Left ventricle myocardium superior (tissue), 1 donor: ENCODE measurements at regions not wholly inside any gene's neighbourhood (a gene's known extent, or its start where the extent isn't known, plus 50 kb on each side); places are given as distances from the start of the nearest gene placed in this dataset.
"Not testable (repeated sequence)": the region's sequence is repeated elsewhere in the genome, so short reads cannot be mapped to it uniquely, and the experiment has no call there.

Experiments used
- ATAC-seq: fragments of 200-7000 bp; cut with Tn5 transposase; one replicate; pipeline ENCODE4 v1.9.1; 2020; ENCODE audit warnings: mild to moderate bottlenecking, moderate library complexity
- DNase-seq: peaks from one replicate; pipeline ENCODE4 v3.0.0-alpha.2; 2020
- intact Hi-C: fragments of 100-400 bp; cut with micrococcal nuclease; formaldehyde crosslinking; loops from one replicate; pipeline ENCODE4 v1.11.0; 2022
- donor health status: DM: no; HTN: yes; CAD: no; lungs with severe emphysema.

GRCh38 chr11:122413677-122414076, 241.8 kb upstream of the UBASH3B start:
- no peak for ATAC-seq
- intact Hi-C loops, result no loop called here
- DNase-seq, result no peak

DNA sequence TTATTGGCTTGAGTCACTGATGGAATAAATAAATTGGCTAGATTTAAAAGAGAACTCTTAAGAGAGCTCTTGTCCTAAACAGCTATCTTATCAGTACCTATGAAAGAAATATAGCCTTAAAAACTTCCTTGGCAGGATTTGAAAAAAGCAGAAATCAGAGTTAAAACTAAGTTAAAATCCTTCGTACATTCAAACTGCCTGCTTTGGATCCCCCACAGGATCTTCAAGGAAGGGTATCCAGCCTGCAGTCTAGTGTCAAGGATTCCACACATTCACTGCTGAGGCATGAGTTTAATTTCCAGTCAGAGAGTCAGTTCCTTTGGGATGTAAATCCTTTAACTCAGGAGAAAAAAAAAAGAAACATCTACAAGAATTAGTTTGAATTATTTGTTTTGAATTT, 242.9 kb upstream of the UBASH3B start:
- no peak for DNase-seq
- intact Hi-C loops, result no loop called here
- ATAC-seq, result no peak

DNA sequence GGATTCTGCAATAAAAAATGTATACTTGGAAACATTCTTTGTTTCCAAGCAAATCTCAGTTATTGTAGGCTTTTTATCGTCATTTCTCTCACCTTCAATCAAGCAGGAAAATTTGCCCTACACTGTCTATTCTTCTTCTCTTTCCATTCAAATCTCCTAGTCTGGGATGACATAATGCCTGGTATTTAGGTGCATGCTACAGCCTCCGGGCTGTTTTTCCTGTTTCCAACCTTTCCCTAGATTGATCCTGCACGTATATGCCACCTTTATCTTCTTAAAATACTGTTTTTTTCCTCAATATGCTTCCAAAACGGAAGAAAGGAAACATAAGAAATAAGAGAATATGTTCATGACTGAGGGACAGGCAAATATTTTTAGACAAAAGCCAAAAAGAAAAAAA, 249.1 kb upstream of the UBASH3B start:
- intact Hi-C loops, result no loop called here
- no peak for ATAC-seq
- no peak for DNase-seq

GRCh38 chr11:122405547-122406341, 249.8 kb upstream of the UBASH3B start:
- intact Hi-C loops, result no loop called here
- DNase-seq (no peak), ATAC-seq (no peak)

GRCh38 chr11:122404571-122404970, 251.0 kb upstream of the UBASH3B start:
- no peak for ATAC-seq
- no peak for DNase-seq
- intact Hi-C loops, result no loop called here

DNA sequence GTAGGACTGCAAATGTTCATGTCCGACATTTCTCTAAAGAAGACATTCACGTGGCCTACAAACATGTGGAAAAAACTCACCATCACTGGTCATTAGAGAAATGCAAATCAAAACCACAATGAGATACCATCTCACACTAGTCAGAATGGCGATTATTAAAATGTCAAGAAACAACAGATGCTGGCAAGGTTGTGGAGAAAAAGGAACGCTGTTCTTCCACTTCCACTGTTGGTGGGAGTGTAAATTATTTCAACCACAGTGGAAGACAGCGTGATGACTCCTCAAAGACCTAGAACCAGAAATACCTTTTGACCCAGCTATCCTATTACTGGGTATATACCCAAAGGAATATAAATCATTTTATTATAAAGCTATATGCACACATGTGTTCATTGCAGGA, 253.9 kb upstream of the UBASH3B start:
- DNase-seq, ATAC-seq, intact Hi-C loops: not testable (repeated sequence)

DNA sequence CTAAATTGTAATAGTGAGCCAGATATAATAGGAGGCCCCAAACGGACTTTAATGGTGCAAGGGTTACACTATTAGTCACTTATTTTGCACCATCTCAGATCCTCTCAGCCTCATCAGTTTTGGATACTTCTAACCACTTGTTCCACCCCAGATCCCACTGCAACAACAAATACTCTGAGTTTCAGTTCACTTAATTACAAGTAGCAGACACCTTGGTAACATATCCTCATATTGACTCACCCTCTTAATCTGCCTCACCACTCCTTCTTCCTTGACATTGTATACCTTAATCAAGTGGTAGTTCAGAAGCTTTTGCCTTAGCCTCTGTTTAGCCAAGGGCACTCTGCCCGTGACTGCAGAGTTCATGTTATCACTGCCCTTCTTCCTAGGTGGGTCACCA, 256.1 kb upstream of the UBASH3B start:
- DNase-seq (no peak), ATAC-seq (no peak)
- intact Hi-C loops, result no loop called here

GRCh38 chr11:122398851-122399250, 256.7 kb upstream of the UBASH3B start:
- DNase-seq (no peak), ATAC-seq (no peak)
- intact Hi-C loops, result no loop called here

DNA sequence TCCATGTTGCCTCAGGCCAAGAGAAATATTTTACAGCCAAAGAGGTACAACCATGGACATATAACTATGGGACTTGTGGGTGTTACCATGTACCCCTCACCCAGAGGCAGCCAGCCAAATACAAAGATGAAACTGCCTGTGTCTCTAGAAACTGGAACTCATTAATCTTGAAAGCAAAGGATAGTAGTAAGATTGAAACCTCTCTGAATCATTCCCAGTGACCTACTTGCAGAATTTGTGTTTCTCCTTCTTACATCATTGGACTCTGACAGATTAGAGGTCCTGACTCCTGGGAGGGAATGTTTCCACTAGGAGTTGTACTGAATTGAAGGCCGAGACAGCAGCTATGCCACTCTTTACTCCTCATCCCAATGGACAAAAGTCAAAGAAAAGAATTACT, 257.4 kb upstream of the UBASH3B start:
- no peak for DNase-seq
- ATAC-seq, result peak; percentile 73
- intact Hi-C loops, result no loop called here

GRCh38 chr11:122395282-122395681, 260.2 kb upstream of the UBASH3B start:
- intact Hi-C loops, result no loop called here
- DNase-seq (no peak), ATAC-seq (no peak)

GRCh38 chr11:122394313-122394712, 261.2 kb upstream of the UBASH3B start:
- intact Hi-C loops, result no loop called here
- DNase-seq (no peak), ATAC-seq (no peak)

- DNase-seq (no peak), ATAC-seq (peak; percentile 91)
- intact Hi-C loops, result no loop called here
Measured at GRCh38 chr11:122393209-122393860, 262.2 kb upstream of the UBASH3B start.

DNA sequence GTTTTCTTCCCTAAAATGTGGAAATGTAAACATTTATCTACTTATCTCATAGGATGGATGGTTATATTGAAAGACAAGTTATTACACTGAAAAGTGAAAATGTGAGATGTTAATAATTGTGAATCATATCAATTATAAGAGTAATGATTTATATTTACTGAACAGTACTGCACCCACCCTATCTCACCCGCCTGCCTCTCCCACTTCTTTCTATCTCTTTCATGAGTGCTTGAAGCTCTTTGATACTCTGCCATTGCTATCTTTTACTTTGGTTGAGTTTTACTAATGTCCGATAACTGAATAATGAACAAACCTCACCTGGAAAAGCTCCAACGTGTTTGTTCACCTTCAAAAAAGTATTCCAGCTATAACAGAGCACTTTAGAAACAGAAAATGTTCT, 263.0 kb upstream of the UBASH3B start:
- intact Hi-C loops, result no loop called here
- DNase-seq (no peak), ATAC-seq (no peak)

GRCh38 chr11:122391049-122391448, 264.5 kb upstream of the UBASH3B start:
- intact Hi-C loops, result no loop called here
- ATAC-seq (no peak), DNase-seq (no peak)

DNA sequence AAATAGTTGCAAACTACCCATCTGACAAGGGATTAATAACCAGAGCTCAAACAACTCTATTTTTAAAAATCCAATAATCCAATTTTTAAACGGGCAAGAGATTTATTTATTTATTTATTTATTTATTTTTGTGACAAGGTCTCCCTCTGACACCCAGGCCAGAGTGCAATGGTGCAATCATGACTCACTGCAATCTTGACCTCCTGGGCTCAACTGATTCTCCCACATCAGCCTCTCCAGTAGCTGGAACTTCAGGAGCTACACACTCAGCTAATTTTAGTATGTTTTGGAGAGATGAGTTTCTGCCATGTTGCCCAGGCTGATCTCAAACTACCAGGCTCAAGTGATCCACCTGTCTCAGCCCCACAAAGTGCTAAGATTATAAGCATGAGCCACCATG, 267.2 kb upstream of the BLID start:
- intact Hi-C loops, result no loop called here
- ATAC-seq (no peak), DNase-seq (no peak)

GRCh38 chr11:122375687-122376399, 259.8 kb upstream of the BLID start:
- DNase-seq (no peak), ATAC-seq (no peak)
- intact Hi-C loops, result no loop called here

DNA sequence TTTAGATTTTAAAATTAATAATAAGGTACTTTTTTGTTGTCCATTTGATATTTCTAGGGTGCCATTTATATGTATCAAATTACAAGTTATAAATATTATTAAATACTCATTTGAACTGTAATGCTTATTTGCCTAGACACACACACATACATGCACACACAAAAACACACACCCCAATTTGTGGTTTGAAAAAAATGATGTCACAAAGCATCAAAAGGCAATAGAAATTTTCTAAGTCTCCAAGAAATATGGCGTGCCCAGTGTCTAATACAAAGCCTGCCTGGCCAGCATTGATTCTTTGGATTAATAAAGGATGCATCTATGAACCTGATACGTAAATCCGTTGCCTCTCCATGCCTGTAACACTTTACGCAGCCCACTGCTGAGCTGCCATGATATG, 252.8 kb upstream of the BLID start:
- DNase-seq (no peak), ATAC-seq (no peak)
- intact Hi-C loops, result no loop called here

GRCh38 chr11:122367809-122368231, 251.8 kb upstream of the BLID start:
- ATAC-seq (peak; percentile 87), DNase-seq (no peak)
- intact Hi-C loops, result no loop called here

DNA sequence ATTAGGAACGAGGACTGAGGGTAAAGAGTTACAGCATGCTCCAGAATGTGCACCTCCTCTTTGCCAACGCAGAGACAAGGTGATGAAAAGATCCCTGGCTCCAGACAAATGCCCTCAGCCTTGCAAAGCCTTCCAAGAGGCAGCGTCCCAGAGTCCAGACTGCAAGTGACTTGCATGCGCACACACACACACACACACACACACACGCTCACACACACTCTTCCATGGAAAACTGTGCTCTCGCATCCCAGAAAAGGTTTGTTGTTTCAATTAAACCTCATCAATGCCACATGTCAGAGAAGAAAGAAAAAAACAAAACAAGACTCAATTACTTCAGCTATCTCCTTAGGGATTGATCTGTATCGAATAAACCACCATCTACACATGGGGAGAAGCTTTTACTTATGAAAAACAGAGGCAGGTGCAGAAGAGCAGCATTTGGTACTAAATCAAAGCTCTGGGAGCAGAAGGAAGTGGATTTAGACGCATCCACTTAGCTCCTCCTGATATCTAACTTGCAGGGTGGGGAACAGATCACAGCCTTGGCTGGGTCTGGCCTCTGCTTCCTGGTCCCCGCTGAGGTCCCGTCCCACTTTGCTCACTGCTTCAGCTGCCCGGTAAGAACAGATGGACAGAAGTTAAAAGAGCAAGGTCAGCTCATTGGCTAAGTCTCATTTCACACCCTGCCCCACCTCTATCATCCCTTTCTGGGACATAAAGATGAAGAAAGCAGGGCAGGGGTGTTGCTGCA, 249.8 kb upstream of the BLID start:
- ATAC-seq, result peak; percentile 71
- intact Hi-C loops, result no loop called here
- peak; percentile 52 for DNase-seq

DNA sequence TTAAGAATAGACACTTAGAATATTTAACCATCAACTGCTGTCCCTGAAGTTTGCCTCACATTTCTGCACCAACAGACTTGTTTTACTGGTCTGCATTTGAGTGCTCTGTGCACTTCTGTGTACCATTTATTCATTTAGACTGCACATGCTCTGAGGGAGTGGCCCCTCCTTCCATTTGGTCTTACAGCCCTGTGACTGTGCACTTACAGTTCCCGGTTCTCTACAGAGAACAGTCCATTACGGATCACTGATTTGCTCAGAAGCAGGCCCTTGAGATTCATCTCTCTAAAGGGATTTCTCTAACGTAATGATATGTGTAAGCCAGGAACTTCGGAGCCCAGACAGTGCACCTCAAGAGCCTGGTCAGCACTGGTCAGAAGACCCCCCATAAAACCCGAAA, 247.3 kb upstream of the BLID start:
- intact Hi-C loops, result no loop called here
- no peak for DNase-seq
- ATAC-seq, result no peak
